HCT116 (cell line): ENCODE measurements at regions not wholly inside any gene's neighbourhood (a gene's known extent, or its start where the extent isn't known, plus 50 kb on each side); places are given as distances from the start of the nearest gene placed in this dataset.

Experiments used
- ATAC-seq: fragments of 200-7000 bp; cut with Tn5 transposase; 2 replicates; pipeline ENCODE4 v1.9.1; 2020; ENCODE audit warnings: mild to moderate bottlenecking, moderate library complexity
- BruUV-seq: library from RNA; stranded (reverse); fragments of 400-500 nt; replicated peaks from 2 replicates; lab custom pipeline; 2021; lab: Mats Ljungman, UMichigan
- CTCF ChIA-PET: fragments of 300-600 bp; sonication (Branson Sonifier 250); formaldehyde crosslinking; loops from one replicate; lab custom pipeline; 2021; ENCODE audit warnings: antibody characterized with exemption; lab: Charles Lee
- POLR2A ChIA-PET: fragments of 300-600, 350-600 bp; sonication (Branson Sonifier 250); formaldehyde crosslinking; loops from one replicate; lab custom pipeline; 2021; ENCODE audit warnings: antibody characterized with exemption; lab: Charles Lee
- RAD21 ChIA-PET, 2 experiments: fragments of 300-600 bp; sonication (Branson Sonifier 250); formaldehyde crosslinking; loops; one replicate each; lab custom pipeline; 2023; ENCODE audit warnings: low total read pairs in 2 of 2; ENCODE audit not compliant: uncharacterized antibody in 2 of 2, unreplicated experiment in 2 of 2, low non-redundant PET in 1 of 2; lab: Charles Lee
- DNase-seq: peaks from one replicate; pipeline ENCODE4 v3.0.0-alpha.2; 2010; ENCODE audit warnings: low read depth, low spot score
- H2AFZ ChIP-seq: fragments of 200-600 bp; shearing (Covaris generic), sonication (generic); 2 replicates; pipeline ENCODE4 v1.6.1; 2017; ENCODE audit warnings: low read depth, mixed run types, mixed read lengths, antibody characterized with exemption, low read length; ENCODE audit not compliant: poor library complexity, severe bottlenecking
- H3K27ac ChIP-seq: 2 replicates; pipeline ENCODE4 v1.5.1; 2012; ENCODE audit warnings: low read depth, low read length
- H3K27me3 ChIP-seq: fragments of 200-600 bp; sonication (generic); 2 replicates; pipeline ENCODE4 v1.6.1; 2016; ENCODE audit warnings: mixed run types, low read length, mixed read lengths; ENCODE audit not compliant: insufficient read depth
- H3K36me3 ChIP-seq, 2 experiments: fragments of 200-500 bp in 1 of 2; fragments of 200-600 bp in 1 of 2; sonication (Bioruptor generic) in 1 of 2; sonication (generic) in 1 of 2; 2 replicates each; pipeline versions ENCODE4 v1.5.1 to v1.6.1; 2014 to 2016; ENCODE audit warnings: low read length in 2 of 2, inconsistent platforms in 1 of 2, mixed read lengths in 1 of 2, mixed run types in 1 of 2; ENCODE audit not compliant: insufficient read depth in 2 of 2, control insufficient read depth in 1 of 2
- H3K4me1 ChIP-seq, 2 experiments: fragments of 200-600 bp in 1 of 2; sonication (generic) in 1 of 2; 2 replicates each; pipeline versions ENCODE4 v1.5.1 to v1.6.1; 2012 to 2017; ENCODE audit warnings: low read length in 2 of 2, inconsistent platforms in 1 of 2, mild to moderate bottlenecking in 1 of 2, mixed read lengths in 1 of 2, mixed run types in 1 of 2, moderate library complexity in 1 of 2; ENCODE audit not compliant: insufficient read depth in 2 of 2, control insufficient read depth in 1 of 2
- H3K4me2 ChIP-seq: fragments of 200-600 bp; sonication (generic); 2 replicates; pipeline ENCODE4 v1.6.1; 2017; ENCODE audit warnings: mixed run types, low read length, mixed read lengths
- H3K4me3 ChIP-seq, 2 experiments: fragments of 200-600 bp in 1 of 2; sonication (generic) in 1 of 2; replicated peaks in 1 of 2; 2 replicates each; pipeline ENCODE4 v1.5.1; 2011 to 2016; ENCODE audit warnings: low read length in 2 of 2, control low read depth in 1 of 2, low read depth in 1 of 2, mild to moderate bottlenecking in 1 of 2, mixed read lengths in 1 of 2, mixed run types in 1 of 2
- H3K79me2 ChIP-seq: fragments of 200-600 bp; sonication (generic); 2 replicates; pipeline ENCODE4 v1.6.1; 2017; ENCODE audit warnings: mild to moderate bottlenecking, mixed run types, low read length, moderate library complexity, mixed read lengths; ENCODE audit not compliant: insufficient read depth
- H3K9ac ChIP-seq: fragments of 200-600 bp; sonication (generic); 2 replicates; pipeline ENCODE4 v1.6.1; 2016; ENCODE audit warnings: low read length, mixed read lengths
- H3K9me2 ChIP-seq: fragments of 200-600 bp; sonication (generic), shearing (Covaris generic); 2 replicates; pipeline ENCODE4 v1.6.1; 2017; ENCODE audit warnings: mixed run types, mild to moderate bottlenecking, moderate library complexity; ENCODE audit not compliant: insufficient read depth
- H3K9me3 ChIP-seq, 2 experiments: fragments of 200-500 bp in 1 of 2; fragments of 200-600 bp in 1 of 2; sonication (Bioruptor generic) in 1 of 2; sonication (generic) in 1 of 2; 2 replicates each; pipeline ENCODE4 v1.6.1; 2014 to 2017; ENCODE audit warnings: low read length in 2 of 2, mixed read lengths in 2 of 2, inconsistent platforms in 1 of 2, low read depth in 1 of 2, mild to moderate bottlenecking in 1 of 2, mixed run types in 1 of 2, moderate library complexity in 1 of 2; ENCODE audit not compliant: control insufficient read depth in 1 of 2, insufficient read depth in 1 of 2
- H4K20me1 ChIP-seq: fragments of 200-600 bp; sonication (generic), shearing (Covaris generic); 2 replicates; pipeline ENCODE4 v1.6.1; 2017; ENCODE audit warnings: mixed run types, mild to moderate bottlenecking, moderate library complexity; ENCODE audit not compliant: insufficient read depth
- ATF3 ChIP-seq: IDR thresholded peaks from 2 replicates; pipeline ENCODE4 v1.6.1; 2012
- CBX3 ChIP-seq: IDR thresholded peaks from 2 replicates; pipeline ENCODE4 v1.6.1; 2012; ENCODE audit warnings: low read depth
- EGR1 ChIP-seq: IDR thresholded peaks from 2 replicates; pipeline ENCODE4 v1.6.1; 2012; ENCODE audit warnings: low read depth
- ELF1 ChIP-seq: IDR thresholded peaks from 2 replicates; pipeline ENCODE4 v1.6.1; 2012; ENCODE audit warnings: low read depth, borderline replicate concordance
- EZH2 ChIP-seq: fragments of 200-600 bp; sonication (generic); IDR thresholded peaks from 2 replicates; pipeline ENCODE4 v1.6.1; 2017; ENCODE audit warnings: antibody characterized with exemption, mixed run types
- EZH2phosphoT487 ChIP-seq: fragments of 200-600 bp; IDR thresholded peaks from 2 replicates; pipeline ENCODE4 v1.6.1; 2018; ENCODE audit warnings: antibody characterized with exemption, borderline replicate concordance
- FOSL1 ChIP-seq: IDR thresholded peaks from 2 replicates; pipeline ENCODE4 v1.6.1; 2012; ENCODE audit warnings: low read depth
- JUND ChIP-seq: IDR thresholded peaks from 2 replicates; pipeline ENCODE4 v1.6.1; 2012
- POLR2A ChIP-seq: IDR thresholded peaks from 2 replicates; pipeline ENCODE4 v1.7.0; 2011; ENCODE audit warnings: borderline replicate concordance; ENCODE audit not compliant: insufficient read depth, insufficient read length; ENCODE audit errors: extremely low read depth
- POLR2AphosphoS5 ChIP-seq: IDR thresholded peaks from 2 replicates; pipeline ENCODE4 v1.6.1; 2011; ENCODE audit warnings: mild to moderate bottlenecking, low read depth, low read length, moderate library complexity
- RAD21 ChIP-seq: IDR thresholded peaks from 2 replicates; pipeline ENCODE4 v1.6.1; 2012; ENCODE audit warnings: low read depth, mild to moderate bottlenecking
- SIN3A ChIP-seq: IDR thresholded peaks from 2 replicates; pipeline ENCODE4 v1.6.1; 2012; ENCODE audit warnings: low read depth
- TCF7L2 ChIP-seq: IDR thresholded peaks from 2 replicates; pipeline ENCODE4 v1.7.0; 2011; ENCODE audit warnings: borderline replicate concordance, inconsistent platforms; ENCODE audit not compliant: insufficient read depth, insufficient read length; ENCODE audit errors: extremely low read depth
- YY1 ChIP-seq: IDR thresholded peaks from 2 replicates; pipeline ENCODE4 v1.6.1; 2011; ENCODE audit warnings: low read length, low read depth, moderate library complexity, mild to moderate bottlenecking; ENCODE audit not compliant: insufficient replicate concordance; ENCODE audit errors: extremely low read depth
- ZBTB33 ChIP-seq: IDR thresholded peaks from 2 replicates; pipeline ENCODE4 v1.6.1; 2011; ENCODE audit warnings: mild to moderate bottlenecking, low read length, moderate library complexity; ENCODE audit not compliant: insufficient replicate concordance; ENCODE audit errors: extremely low read depth
- ZFX ChIP-seq: fragments of 450-650 bp; IDR thresholded peaks from 2 replicates; pipeline ENCODE4 v1.6.1; 2017
- ZNF274 ChIP-seq: fragments of 200-500 bp; sonication (Bioruptor generic); IDR thresholded peaks from 2 replicates; pipeline ENCODE4 v1.6.1; 2014; ENCODE audit warnings: mild to moderate bottlenecking, low read depth, low read length, inconsistent platforms
- intact Hi-C: fragments of 100-400 bp; cut with micrococcal nuclease; formaldehyde crosslinking; loops from 2 replicates; pipeline ENCODE4 v1.10.0; 2022
- TF ChIP-seq, protein P1 (sequence below), 3 experiments: fragments of 200-600 bp in 1 of 3; sonication (generic) in 1 of 3; IDR thresholded peaks in 2 of 3; conservative IDR thresholded peaks in 1 of 3; 2 replicates each; pipeline ENCODE4 v1.5.1; 2012 to 2017; ENCODE audit warnings: low read depth in 2 of 3, low read length in 2 of 3, antibody characterized with exemption in 1 of 3, borderline replicate concordance in 1 of 3, control low read depth in 1 of 3, mild to moderate bottlenecking in 1 of 3, mixed read lengths in 1 of 3, mixed run types in 1 of 3, moderate library complexity in 1 of 3; ENCODE audit not compliant: insufficient read depth in 1 of 3
- TF ChIP-seq, protein P2 (sequence below): IDR thresholded peaks from 2 replicates; pipeline ENCODE4 v1.6.1; 2012; ENCODE audit warnings: low read depth
- TF ChIP-seq, protein P3 (sequence below): IDR thresholded peaks from 2 replicates; pipeline ENCODE4 v1.6.1; 2012

DNA sequence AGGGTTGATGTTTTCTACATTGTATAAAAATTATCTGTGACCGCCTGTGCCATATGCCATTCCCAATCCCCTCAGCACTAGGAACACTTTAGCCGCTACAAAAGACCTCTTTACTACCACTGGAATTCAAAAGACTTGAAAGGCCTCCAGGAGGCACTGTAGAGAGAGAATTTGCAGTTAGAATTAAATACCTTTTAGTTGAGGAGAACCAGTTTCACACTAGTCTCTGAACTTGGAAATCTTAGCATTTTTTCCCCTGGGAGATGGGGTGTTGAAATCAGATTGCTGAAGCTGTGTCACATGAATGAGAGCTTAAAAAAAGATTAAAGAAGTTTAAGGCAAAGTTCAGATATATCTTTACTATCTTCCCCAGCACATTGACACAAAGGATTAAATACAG lies 291.0 kb downstream of the ADGRL2 start:
- POLR2A ChIA-PET: no interaction called here
- BruUV-seq: no TSS peak

More for the DNA sequence above, 291.0 kb downstream of the ADGRL2 start:
- Histone ChIP-seq H3K9me3 (peaks cover 0 to 1% of the 10 kb centered on the region in 2 experiments; a peak in 1 of 4 replicates), H3K27ac (no peak overlapping the region), H3K9ac (no peak overlapping the region), H3K4me3 (no peak overlapping the region), H3K27me3 (no peaks in the 10 kb centered on the region), H3K4me1 (peaks cover 0 to 3% of the 10 kb centered on the region in 2 experiments; a peak in 1 of 4 replicates), H3K9me2 (no peaks in the 10 kb centered on the region; the same call in 1 of the 2 replicates), H4K20me1 (no peaks in the 10 kb centered on the region), H3K4me2 (no peak overlapping the region), H3K36me3 (no peaks in the 10 kb centered on the region), H2AFZ (no peak overlapping the region), H3K79me2 (no peaks in the 10 kb centered on the region)
- TF ChIP-seq ELF1: no peak
- TF ChIP-seq JUND: no peak
- TF ChIP-seq, protein P1, sequence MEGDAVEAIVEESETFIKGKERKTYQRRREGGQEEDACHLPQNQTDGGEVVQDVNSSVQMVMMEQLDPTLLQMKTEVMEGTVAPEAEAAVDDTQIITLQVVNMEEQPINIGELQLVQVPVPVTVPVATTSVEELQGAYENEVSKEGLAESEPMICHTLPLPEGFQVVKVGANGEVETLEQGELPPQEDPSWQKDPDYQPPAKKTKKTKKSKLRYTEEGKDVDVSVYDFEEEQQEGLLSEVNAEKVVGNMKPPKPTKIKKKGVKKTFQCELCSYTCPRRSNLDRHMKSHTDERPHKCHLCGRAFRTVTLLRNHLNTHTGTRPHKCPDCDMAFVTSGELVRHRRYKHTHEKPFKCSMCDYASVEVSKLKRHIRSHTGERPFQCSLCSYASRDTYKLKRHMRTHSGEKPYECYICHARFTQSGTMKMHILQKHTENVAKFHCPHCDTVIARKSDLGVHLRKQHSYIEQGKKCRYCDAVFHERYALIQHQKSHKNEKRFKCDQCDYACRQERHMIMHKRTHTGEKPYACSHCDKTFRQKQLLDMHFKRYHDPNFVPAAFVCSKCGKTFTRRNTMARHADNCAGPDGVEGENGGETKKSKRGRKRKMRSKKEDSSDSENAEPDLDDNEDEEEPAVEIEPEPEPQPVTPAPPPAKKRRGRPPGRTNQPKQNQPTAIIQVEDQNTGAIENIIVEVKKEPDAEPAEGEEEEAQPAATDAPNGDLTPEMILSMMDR (IDR thresholded peaks at IDR 0.05 in 2 of 3, conservative IDR thresholded peaks at IDR 0.05 in 1 of 3; ENCODE audit: borderline replicate concordance in 1 of 3, insufficient read depth in 1 of 3, low read depth in 2 of 3, low read length in 2 of 3): no peak
- TF ChIP-seq EGR1: no peak
- TF ChIP-seq, protein P2, sequence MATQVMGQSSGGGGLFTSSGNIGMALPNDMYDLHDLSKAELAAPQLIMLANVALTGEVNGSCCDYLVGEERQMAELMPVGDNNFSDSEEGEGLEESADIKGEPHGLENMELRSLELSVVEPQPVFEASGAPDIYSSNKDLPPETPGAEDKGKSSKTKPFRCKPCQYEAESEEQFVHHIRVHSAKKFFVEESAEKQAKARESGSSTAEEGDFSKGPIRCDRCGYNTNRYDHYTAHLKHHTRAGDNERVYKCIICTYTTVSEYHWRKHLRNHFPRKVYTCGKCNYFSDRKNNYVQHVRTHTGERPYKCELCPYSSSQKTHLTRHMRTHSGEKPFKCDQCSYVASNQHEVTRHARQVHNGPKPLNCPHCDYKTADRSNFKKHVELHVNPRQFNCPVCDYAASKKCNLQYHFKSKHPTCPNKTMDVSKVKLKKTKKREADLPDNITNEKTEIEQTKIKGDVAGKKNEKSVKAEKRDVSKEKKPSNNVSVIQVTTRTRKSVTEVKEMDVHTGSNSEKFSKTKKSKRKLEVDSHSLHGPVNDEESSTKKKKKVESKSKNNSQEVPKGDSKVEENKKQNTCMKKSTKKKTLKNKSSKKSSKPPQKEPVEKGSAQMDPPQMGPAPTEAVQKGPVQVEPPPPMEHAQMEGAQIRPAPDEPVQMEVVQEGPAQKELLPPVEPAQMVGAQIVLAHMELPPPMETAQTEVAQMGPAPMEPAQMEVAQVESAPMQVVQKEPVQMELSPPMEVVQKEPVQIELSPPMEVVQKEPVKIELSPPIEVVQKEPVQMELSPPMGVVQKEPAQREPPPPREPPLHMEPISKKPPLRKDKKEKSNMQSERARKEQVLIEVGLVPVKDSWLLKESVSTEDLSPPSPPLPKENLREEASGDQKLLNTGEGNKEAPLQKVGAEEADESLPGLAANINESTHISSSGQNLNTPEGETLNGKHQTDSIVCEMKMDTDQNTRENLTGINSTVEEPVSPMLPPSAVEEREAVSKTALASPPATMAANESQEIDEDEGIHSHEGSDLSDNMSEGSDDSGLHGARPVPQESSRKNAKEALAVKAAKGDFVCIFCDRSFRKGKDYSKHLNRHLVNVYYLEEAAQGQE: no peak
- no peak for TF ChIP-seq SIN3A
- no peak for TF ChIP-seq POLR2A
- TF ChIP-seq FOSL1: no peak
- TF ChIP-seq ZNF274: no peak
- TF ChIP-seq, protein P3, sequence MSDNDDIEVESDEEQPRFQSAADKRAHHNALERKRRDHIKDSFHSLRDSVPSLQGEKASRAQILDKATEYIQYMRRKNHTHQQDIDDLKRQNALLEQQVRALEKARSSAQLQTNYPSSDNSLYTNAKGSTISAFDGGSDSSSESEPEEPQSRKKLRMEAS: no peak
- no peak for TF ChIP-seq POLR2AphosphoS5
- TF ChIP-seq ZBTB33: no peak
- TF ChIP-seq RAD21: no peak
- TF ChIP-seq EZH2phosphoT487: no peak
- no peak for TF ChIP-seq TCF7L2
- TF ChIP-seq CBX3: no peak
- TF ChIP-seq ATF3: no peak
- no peak for TF ChIP-seq EZH2
- TF ChIP-seq ZFX: no peak
- TF ChIP-seq YY1: no peak
- no peak for ATAC-seq
- ChIA-PET CTCF (no interaction called here), RAD21 (no interaction called here)
- no peak for DNase-seq
- intact Hi-C loops: no loop called here
